Urinary bladder (tissue), 3 donors: ENCODE measurements at regions not wholly inside any gene's neighbourhood (a gene's known extent, or its start where the extent isn't known, plus 50 kb on each side); places are given as distances from the start of the nearest gene placed in this dataset.

ENCODE experiments used
- DNase-seq: peaks from one replicate; pipeline ENCODE4 v3.0.0-alpha.2; 2015; ENCODE audit errors: extremely low spot score
- H3K27ac ChIP-seq: one replicate; pipeline ENCODE4 v1.5.1; 2013; ENCODE audit warnings: low read depth, mild to moderate bottlenecking, moderate library complexity
- H3K36me3 ChIP-seq: one replicate; pipeline ENCODE4 v1.6.1; 2013; ENCODE audit warnings: mild to moderate bottlenecking, moderate library complexity; ENCODE audit not compliant: insufficient read depth
- H3K4me1 ChIP-seq: one replicate; pipeline ENCODE4 v1.6.1; 2013; ENCODE audit warnings: mild to moderate bottlenecking, moderate library complexity; ENCODE audit not compliant: insufficient read depth
- H3K4me3 ChIP-seq: one replicate; pipeline ENCODE4 v1.5.1; 2013; ENCODE audit warnings: low read depth, low read length
- WGBS: extraction: QIAGEN DNeasy Blood & Tissue Kit; methylation state at CpG from one replicate; pipeline ENCODE4 v1.1.7; 2013; 5-methylcytosine and 5-hydroxymethylcytosine counted together
- donor health status: healthy with polysubstance abuse.
- donor health status: healthy.

- DNase-seq = no peak
- Histone ChIP-seq H3K4me1 (no peaks in the 10 kb centered on the region), H3K27ac (no peak overlapping the region), H3K4me3 (no peak overlapping the region), H3K36me3 (no peaks in the 10 kb centered on the region)
- WGBS = 42% methylated on average over 1 of the region's 1 CpG
Observed at GRCh38 chr1:80258659-80259058, 1252.1 kb upstream of the ADGRL4 start.

- H3K4me3 ChIP-seq = no peak overlapping the region
- H3K36me3 ChIP-seq = no peaks in the 10 kb centered on the region
- no peak for DNase-seq
- WGBS = 15% methylated on average over 1 of the region's 1 CpG
- H3K27ac ChIP-seq = no peak overlapping the region
- no peaks in the 10 kb centered on the region for H3K4me1 ChIP-seq
Observed at GRCh38 chr1:80251591-80251990, 1245.1 kb upstream of the ADGRL4 start.

GRCh38 chr1:80251171-80251570, 1244.6 kb upstream of the ADGRL4 start:
- Histone ChIP-seq H3K36me3 (no peaks in the 10 kb centered on the region), H3K4me3 (no peak overlapping the region), H3K4me1 (no peaks in the 10 kb centered on the region), H3K27ac (no peak overlapping the region)
- DNase-seq = no peak

- no peak for DNase-seq
- Histone ChIP-seq H3K4me1 (no peaks in the 10 kb centered on the region), H3K36me3 (no peaks in the 10 kb centered on the region), H3K4me3 (no peak overlapping the region), H3K27ac (no peak overlapping the region)
- 91% methylated on average over 3 of the region's 3 CpGs for WGBS
Observed at GRCh38 chr1:80250573-80251168, 1244.1 kb upstream of the ADGRL4 start.

- 40% methylated on average over 1 of the region's 1 CpG for WGBS
Observed at GRCh38 chr1:80249699-80250098, 1243.2 kb upstream of the ADGRL4 start.

GRCh38 chr1:80248886-80249285, 1242.4 kb upstream of the ADGRL4 start:
- no peak overlapping the region for H3K27ac ChIP-seq
- no peak overlapping the region for H3K4me3 ChIP-seq
- no peaks in the 10 kb centered on the region for H3K36me3 ChIP-seq
- no peak for DNase-seq
- H3K4me1 ChIP-seq = no peaks in the 10 kb centered on the region

More at GRCh38 chr1:80249699-80250098, 1243.2 kb upstream of the ADGRL4 start:
- DNase-seq = no peak
- H3K4me3 ChIP-seq = no peak overlapping the region
- no peak overlapping the region for H3K27ac ChIP-seq
- no peaks in the 10 kb centered on the region for H3K4me1 ChIP-seq
- no peaks in the 10 kb centered on the region for H3K36me3 ChIP-seq

GRCh38 chr1:80245813-80246212, 1239.3 kb upstream of the ADGRL4 start:
- DNase-seq = no peak
- Histone ChIP-seq H3K27ac (no peak overlapping the region), H3K4me3 (no peak overlapping the region), H3K36me3 (no peaks in the 10 kb centered on the region), H3K4me1 (no peaks in the 10 kb centered on the region)
- WGBS = 88% methylated on average over 2 of the region's 2 CpGs

GRCh38 chr1:80244372-80244771, 1237.8 kb upstream of the ADGRL4 start:
- Histone ChIP-seq H3K36me3 (no peaks in the 10 kb centered on the region), H3K27ac (no peak overlapping the region), H3K4me1 (no peaks in the 10 kb centered on the region), H3K4me3 (no peak overlapping the region)
- 86% methylated on average over 1 of the region's 1 CpG for WGBS
- DNase-seq = no peak

GRCh38 chr1:80241566-80241965, 1235.0 kb upstream of the ADGRL4 start:
- Histone ChIP-seq H3K4me1 (peaks cover 1% of the 10 kb centered on the region), H3K36me3 (no peaks in the 10 kb centered on the region), H3K4me3 (no peak overlapping the region), H3K27ac (no peak overlapping the region)
- no peak for DNase-seq
- 100% methylated on average over 1 of the region's 1 CpG for WGBS

GRCh38 chr1:80225510-80225909, 1219.0 kb upstream of the ADGRL4 start:
- 29% methylated on average over 2 of the region's 2 CpGs for WGBS
- DNase-seq = no peak
- Histone ChIP-seq H3K4me1 (no peaks in the 10 kb centered on the region), H3K36me3 (no peaks in the 10 kb centered on the region), H3K4me3 (no peak overlapping the region), H3K27ac (no peak overlapping the region)

- no peaks in the 10 kb centered on the region for H3K4me1 ChIP-seq
- no peak for DNase-seq
- no peaks in the 10 kb centered on the region for H3K36me3 ChIP-seq
- 96% methylated on average over 4 of the region's 4 CpGs for WGBS
- no peak overlapping the region for H3K4me3 ChIP-seq
- H3K27ac ChIP-seq = no peak overlapping the region
Observed at GRCh38 chr1:80221319-80221718, 1214.8 kb upstream of the ADGRL4 start.

GRCh38 chr1:80218112-80218511, 1211.6 kb upstream of the ADGRL4 start:
- Histone ChIP-seq H3K27ac (no peak overlapping the region), H3K4me3 (no peak overlapping the region), H3K36me3 (no peaks in the 10 kb centered on the region), H3K4me1 (no peaks in the 10 kb centered on the region)
- 71% methylated on average over 2 of the region's 2 CpGs for WGBS
- no peak for DNase-seq

- Histone ChIP-seq H3K36me3 (no peaks in the 10 kb centered on the region), H3K4me1 (no peaks in the 10 kb centered on the region), H3K4me3 (no peak overlapping the region), H3K27ac (no peak overlapping the region)
- WGBS = 16% methylated on average over 4 of the region's 4 CpGs
- peak; percentile 67 for DNase-seq
Observed at GRCh38 chr1:80217377-80217986, 1211.0 kb upstream of the ADGRL4 start.

- Histone ChIP-seq H3K36me3 (no peaks in the 10 kb centered on the region), H3K4me1 (no peaks in the 10 kb centered on the region), H3K4me3 (no peak overlapping the region), H3K27ac (no peak overlapping the region)
- WGBS = 94% methylated on average over 5 of the region's 5 CpGs
- DNase-seq = no peak
Observed at GRCh38 chr1:80214888-80215540, 1208.5 kb upstream of the ADGRL4 start.
